Motor neuron (in vitro differentiated cells): ENCODE measurements at regions not wholly inside any gene's neighbourhood (a gene's known extent, or its start where the extent isn't known, plus 50 kb on each side); places are given as distances from the start of the nearest gene placed in this dataset.

Source experiments
- ATAC-seq, 8 experiments: fragments of 200-7000 bp; cut with Tn5 transposase; replicated peaks in 6 of 8; 2 replicates each; pipeline ENCODE4 v1.8.0; 2021; ENCODE audit warnings: mild to moderate bottlenecking in 8 of 8, moderate library complexity in 8 of 8
- H3K27ac ChIP-seq, 2 donors: fragments of 250-450 bp; sonication (Bioruptor Pico); 2 replicates each; pipeline ENCODE4 v1.9.0; 2021; ENCODE audit warnings: antibody characterized with exemption in 2 of 2, mild to moderate bottlenecking in 2 of 2, moderate library complexity in 1 of 2
- H3K4me1 ChIP-seq, 2 donors: fragments of 250-450 bp; sonication (Bioruptor Pico); replicated peaks in 1 of 2; 2 replicates each; pipeline ENCODE4 v1.6.1; 2021; ENCODE audit warnings: antibody characterized with exemption in 2 of 2, mild to moderate bottlenecking in 2 of 2, moderate library complexity in 1 of 2
- H3K4me3 ChIP-seq, 5 donors: fragments of 250-450 bp; sonication (Bioruptor Pico); 2 replicates each; pipeline ENCODE4 v1.9.0; 2021; ENCODE audit warnings: antibody characterized with exemption in 5 of 5, mild to moderate bottlenecking in 5 of 5, moderate library complexity in 4 of 5
- WGBS, 10 experiments: fragments of 450-650 bp; shearing (Covaris generic); methylation state at CpG; one replicate each; pipeline ENCODE4 v1.0.0; 2022; 5-methylcytosine and 5-hydroxymethylcytosine counted together
- in situ Hi-C, 9 experiments: fragments of 400-800 bp; cut with MboI; loops; one replicate each; pipeline ENCODE4 v1.15.0; 2021; ENCODE audit warnings: low sequenced_read_pairs in 9 of 9, low pct_unique_long_range_greater_than_20kb in 2 of 9; ENCODE audit not compliant: unreplicated experiment in 9 of 9

- H3K4me1 ChIP-seq: no peaks in the 10 kb centered on the region
Observed at GRCh38 chr6:102340311-102340710, 946.8 kb downstream of the GRIK2 start.

GRCh38 chr6:102333736-102334135, 940.2 kb downstream of the GRIK2 start:
- H3K4me3 ChIP-seq: no peak overlapping the region
- no peak for ATAC-seq
- 0 to 100% (median 88%) methylated on average over 1 to 7 of the region's 8 CpGs; no CpG with 5 or more reads in 3 of the 10 experiments for WGBS, 10 experiments
- H3K27ac ChIP-seq: no peak overlapping the region
- in situ Hi-C loops: no loop called here
- no peaks in the 10 kb centered on the region for H3K4me1 ChIP-seq

More at GRCh38 chr6:102340311-102340710, 946.8 kb downstream of the GRIK2 start:
- WGBS, 10 experiments: 0 to 100% (median 94%) methylated on average over 1 to 4 of the region's 4 CpGs; no CpG with 5 or more reads in 1 of the 10 experiments
- no peak overlapping the region for H3K27ac ChIP-seq
- in situ Hi-C loops: no loop called here
- no peak for ATAC-seq
- H3K4me3 ChIP-seq: no peak overlapping the region

- WGBS, 10 experiments: 0 to 100% (median 60%) methylated on average over 1 to 3 of the region's 4 CpGs; no CpG with 5 or more reads in 3 of the 10 experiments
- Histone ChIP-seq H3K27ac (no peak overlapping the region), H3K4me1 (no peaks in the 10 kb centered on the region), H3K4me3 (no peak overlapping the region)
- in situ Hi-C loops: no loop called here
- ATAC-seq: peak in 1 of 8 experiments; percentile 64
Observed at GRCh38 chr6:102327697-102328225, 934.3 kb downstream of the GRIK2 start.

- H3K4me1 ChIP-seq: peaks cover 0 to 4% of the 10 kb centered on the region in 2 donors
- H3K4me3 ChIP-seq: no peak overlapping the region
- 0 to 88% (median 38%) methylated on average over 1 of the region's 1 CpG for WGBS, 10 experiments
- in situ Hi-C loops: no loop called here
- ATAC-seq: peak in 5 of 8 experiments; percentile 89 to 97 (median 94)
- H3K27ac ChIP-seq: no peak overlapping the region
Observed at GRCh38 chr6:102313699-102314098, 920.2 kb downstream of the GRIK2 start.

- in situ Hi-C loops: no loop called here
- H3K4me1 ChIP-seq: peaks cover 0 to 4% of the 10 kb centered on the region in 2 donors
- no peak overlapping the region for H3K27ac ChIP-seq
- no peak overlapping the region for H3K4me3 ChIP-seq
- 40 to 100% (median 94%) methylated on average over 1 of the region's 1 CpG; no CpG with 5 or more reads in 4 of the 10 experiments for WGBS, 10 experiments
- ATAC-seq: no peak
Observed at GRCh38 chr6:102309700-102310099, 916.2 kb downstream of the GRIK2 start.

- 0 to 100% (median 80%) methylated on average over 1 to 3 of the region's 3 CpGs; no CpG with 5 or more reads in 4 of the 10 experiments for WGBS, 10 experiments
- Histone ChIP-seq H3K4me3 (no peak overlapping the region), H3K27ac (no peak overlapping the region), H3K4me1 (no peaks in the 10 kb centered on the region)
- no peak for ATAC-seq
- in situ Hi-C loops: no loop called here
Observed at GRCh38 chr6:102300350-102300749, 906.8 kb downstream of the GRIK2 start.

GRCh38 chr6:102298051-102298450, 904.5 kb downstream of the GRIK2 start:
- ATAC-seq: no peak
- H3K27ac ChIP-seq: no peak overlapping the region

More at GRCh38 chr6:102298051-102298450, 904.5 kb downstream of the GRIK2 start:
- in situ Hi-C loops: no loop called here
- Histone ChIP-seq H3K4me1 (no peaks in the 10 kb centered on the region), H3K4me3 (no peak overlapping the region)
